K562 (cell line): ENCODE measurements at regions not wholly inside any gene's neighbourhood (a gene's known extent, or its start where the extent isn't known, plus 50 kb on each side); places are given as distances from the start of the nearest gene placed in this dataset.

Experiments used
- ATF7 ChIP-seq: fragments of 450-650 bp; IDR thresholded peaks from 2 replicates; pipeline ENCODE4 v1.7.1; 2014; ENCODE audit warnings: mild to moderate bottlenecking, moderate library complexity
- CREBBP ChIP-seq: IDR thresholded peaks from one replicate; pipeline ENCODE4 v1.6.1; 2012; ENCODE audit warnings: low read depth, mild to moderate bottlenecking, control low read depth, inconsistent platforms, low read length
- CTCF ChIP-seq, 3 experiments: IDR thresholded peaks in 2 of 3; conservative IDR thresholded peaks in 1 of 3; 2 replicates each; pipeline ENCODE4 v1.5.1; 2011 to 2012; ENCODE audit warnings: low read length in 3 of 3, mild to moderate bottlenecking in 3 of 3, control low read depth in 2 of 3, improper control_type of control experiment in 1 of 3, inconsistent platforms in 1 of 3, low read depth in 1 of 3, mixed read lengths in 1 of 3, moderate library complexity in 1 of 3; ENCODE audit not compliant: insufficient read depth in 2 of 3
- ELK1 ChIP-seq: sonication (generic); formaldehyde crosslinking; IDR thresholded peaks from 2 replicates; pipeline ENCODE4 v1.8.1; 2022; ENCODE audit warnings: missing genetic modification reagents
- ESRRA ChIP-seq: fragments of 450-650 bp; IDR thresholded peaks from 2 replicates; pipeline ENCODE4 v1.6.1; 2014; ENCODE audit warnings: low read depth, mild to moderate bottlenecking, moderate library complexity, borderline replicate concordance
- MIER1 ChIP-seq: fragments of 450-650 bp; IDR thresholded peaks from 2 replicates; pipeline ENCODE4 v1.6.1; 2016; ENCODE audit warnings: antibody characterized with exemption, mild to moderate bottlenecking, low read depth
- POLR2A ChIP-seq: fragments of 450-650 bp; conservative IDR thresholded peaks from 2 replicates; pipeline ENCODE4 v1.6.1; 2016
- SRF ChIP-seq, 2 experiments: fragments of 250-450, 450-650 bp in 1 of 2; sonication (Bioruptor Pico) in 1 of 2; sonication (generic) in 1 of 2; formaldehyde crosslinking; IDR thresholded peaks; 2 replicates each; pipeline versions ENCODE4 v1.5.0 to v1.5.1; 2020 to 2022; ENCODE audit warnings: mild to moderate bottlenecking in 1 of 2, missing genetic modification reagents in 1 of 2
- THAP7 ChIP-seq: fragments of 250-450 bp; sonication (Bioruptor Pico); IDR thresholded peaks from 2 replicates; pipeline ENCODE4 v1.5.0; 2021
- ZBTB43 ChIP-seq: sonication (generic); formaldehyde crosslinking; IDR thresholded peaks from 2 replicates; pipeline ENCODE4 v1.8.0; 2023; ENCODE audit warnings: mild to moderate bottlenecking, missing genetic modification reagents
- ZNF695 ChIP-seq: fragments of 450-650 bp; formaldehyde crosslinking; IDR thresholded peaks from 2 replicates; pipeline ENCODE4 v1.4.0; 2020; ENCODE audit warnings: mild to moderate bottlenecking, moderate library complexity
- ZNF77 ChIP-seq: fragments of 250-450 bp; sonication (Bioruptor Pico); IDR thresholded peaks from 2 replicates; pipeline ENCODE4 v1.5.0; 2020

- TF ChIP-seq ESRRA, result no peak
- no peak for TF ChIP-seq ATF7
- TF ChIP-seq ZNF77 (CRISPR knock-in tag), result no peak
- TF ChIP-seq POLR2A, result no peak
- TF ChIP-seq ELK1, result no peak
- no peak for TF ChIP-seq ZBTB43
- TF ChIP-seq CTCF (IDR thresholded peaks at IDR 0.05 in 2 of 3, conservative IDR thresholded peaks at IDR 0.05 in 1 of 3; ENCODE audit: insufficient read depth in 2 of 3, low read depth in 1 of 3, low read length in 3 of 3), result no peak
- no peak for TF ChIP-seq ZNF695 (CRISPR knock-in tag)
- no peak for TF ChIP-seq SRF (CRISPR knock-in tag; IDR thresholded peaks at IDR 0.05)
- no peak for TF ChIP-seq MIER1
- no peak for TF ChIP-seq CREBBP
- TF ChIP-seq THAP7, result no peak
Observed at GRCh38 chr5:23025629-23026233, 172.6 kb upstream of the CDH12 start.
